CD4-positive, alpha-beta T cell treated with Interleukin-15 for 4 hours (primary cell): ENCODE measurements at regions not wholly inside any gene's neighbourhood (a gene's known extent, or its start where the extent isn't known, plus 50 kb on each side); places are given as distances from the start of the nearest gene placed in this dataset.

Experiments
- DNase-seq: peaks from one replicate; pipeline ENCODE4 v3.0.0-alpha.2; 2020; ENCODE audit warnings: low spot score

DNA sequence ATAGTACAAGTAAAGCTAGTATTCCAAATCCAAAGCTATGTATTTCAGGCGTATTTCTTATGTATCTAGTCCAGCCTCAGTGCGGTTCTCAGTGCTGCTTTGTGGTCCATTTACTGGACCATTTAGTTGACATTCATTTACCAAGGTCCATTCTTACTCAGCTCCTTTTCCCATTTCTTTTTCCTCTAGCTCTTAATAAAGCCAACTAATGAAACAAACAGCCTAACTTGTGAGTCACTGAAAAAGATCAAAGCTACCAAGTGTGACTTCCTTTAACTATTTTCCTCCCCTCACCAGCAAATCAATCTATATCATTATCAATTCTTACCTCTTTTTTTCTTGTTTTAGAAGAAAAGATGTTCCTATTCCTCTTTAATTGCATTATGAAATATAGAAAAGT, 64.0 kb downstream of the CYB561 start:
- no peak for DNase-seq
